ENCODE measurements at regions not wholly inside any gene's neighbourhood (a gene's known extent, or its start where the extent isn't known, plus 50 kb on each side); places are given as distances from the start of the nearest gene placed in this dataset.

DNA sequence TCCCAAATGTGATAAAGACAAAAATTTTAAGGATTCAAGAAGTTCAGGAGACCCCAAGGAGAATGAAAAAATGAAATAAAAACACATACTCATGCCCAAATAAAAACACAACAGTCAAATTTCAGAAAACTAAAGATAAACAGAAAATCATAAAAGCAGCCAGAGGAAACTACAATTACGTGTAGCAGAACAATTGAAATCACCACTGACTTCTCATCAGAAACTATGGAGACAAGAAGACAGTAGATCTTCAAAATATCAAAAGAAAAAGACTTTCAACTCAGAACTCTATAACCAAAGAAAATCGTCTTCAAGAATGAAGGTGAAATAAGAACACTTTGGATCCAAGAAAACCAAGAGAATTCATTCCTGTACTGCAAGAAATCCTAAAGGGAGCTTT, 54.9 kb downstream of the DIO3 start:
- no peaks in the 10 kb centered on the region for H3K36me3 Mint-ChIP-seq
- H3K4me3 Mint-ChIP-seq = no peak overlapping the region
- H3K9me3 Mint-ChIP-seq = no peaks in the 10 kb centered on the region
- H3K27me3 Mint-ChIP-seq = peaks cover 7% of the 10 kb centered on the region
- H3K27ac Mint-ChIP-seq = no peak overlapping the region
- H3K4me1 Mint-ChIP-seq = no peaks in the 10 kb centered on the region

DNA sequence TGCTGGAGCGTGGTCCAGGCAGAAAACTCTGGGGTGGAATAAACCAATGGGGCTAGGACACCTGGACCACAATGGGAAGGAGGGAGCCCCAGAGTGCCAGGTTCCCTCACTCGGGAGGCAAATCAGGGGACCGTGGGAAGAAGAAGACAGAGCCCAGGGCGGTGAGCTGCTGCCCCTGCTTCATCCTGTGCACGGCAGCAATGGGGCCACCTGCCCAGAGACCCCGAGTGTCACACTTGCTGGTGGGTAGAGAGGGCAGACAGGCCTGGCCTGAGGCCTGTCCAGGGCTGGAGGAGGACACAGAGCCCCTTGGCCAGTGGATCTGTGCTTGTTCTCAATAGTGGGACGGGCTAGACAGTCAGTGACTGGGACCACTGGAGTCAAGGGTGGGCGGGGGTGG, 58.2 kb downstream of the DIO3 start:
- H3K4me1 Mint-ChIP-seq = no peaks in the 10 kb centered on the region
- H3K36me3 Mint-ChIP-seq = no peaks in the 10 kb centered on the region
- H3K4me3 Mint-ChIP-seq = no peak overlapping the region
- no peaks in the 10 kb centered on the region for H3K9me3 Mint-ChIP-seq
- H3K27me3 Mint-ChIP-seq = peaks cover 4% of the 10 kb centered on the region
- no peak overlapping the region for H3K27ac Mint-ChIP-seq

GRCh38 chr14:101620031-101620788, 58.9 kb downstream of the DIO3 start:
- no peak overlapping the region for H3K27ac Mint-ChIP-seq
- H3K4me1 Mint-ChIP-seq = no peaks in the 10 kb centered on the region
- H3K9me3 Mint-ChIP-seq = no peaks in the 10 kb centered on the region
- H3K36me3 Mint-ChIP-seq = no peaks in the 10 kb centered on the region
- H3K4me3 Mint-ChIP-seq = no peak overlapping the region
- peaks cover 4% of the 10 kb centered on the region for H3K27me3 Mint-ChIP-seq

- Mint-ChIP-seq H3K9me3 (no peaks in the 10 kb centered on the region), H3K27me3 (peaks cover 2% of the 10 kb centered on the region), H3K27ac (no peak overlapping the region), H3K36me3 (no peaks in the 10 kb centered on the region), H3K4me3 (no peak overlapping the region), H3K4me1 (no peaks in the 10 kb centered on the region)
These were observed 59.8 kb downstream of the DIO3 start for GRCh38 chr14:101620821-101621785.

DNA sequence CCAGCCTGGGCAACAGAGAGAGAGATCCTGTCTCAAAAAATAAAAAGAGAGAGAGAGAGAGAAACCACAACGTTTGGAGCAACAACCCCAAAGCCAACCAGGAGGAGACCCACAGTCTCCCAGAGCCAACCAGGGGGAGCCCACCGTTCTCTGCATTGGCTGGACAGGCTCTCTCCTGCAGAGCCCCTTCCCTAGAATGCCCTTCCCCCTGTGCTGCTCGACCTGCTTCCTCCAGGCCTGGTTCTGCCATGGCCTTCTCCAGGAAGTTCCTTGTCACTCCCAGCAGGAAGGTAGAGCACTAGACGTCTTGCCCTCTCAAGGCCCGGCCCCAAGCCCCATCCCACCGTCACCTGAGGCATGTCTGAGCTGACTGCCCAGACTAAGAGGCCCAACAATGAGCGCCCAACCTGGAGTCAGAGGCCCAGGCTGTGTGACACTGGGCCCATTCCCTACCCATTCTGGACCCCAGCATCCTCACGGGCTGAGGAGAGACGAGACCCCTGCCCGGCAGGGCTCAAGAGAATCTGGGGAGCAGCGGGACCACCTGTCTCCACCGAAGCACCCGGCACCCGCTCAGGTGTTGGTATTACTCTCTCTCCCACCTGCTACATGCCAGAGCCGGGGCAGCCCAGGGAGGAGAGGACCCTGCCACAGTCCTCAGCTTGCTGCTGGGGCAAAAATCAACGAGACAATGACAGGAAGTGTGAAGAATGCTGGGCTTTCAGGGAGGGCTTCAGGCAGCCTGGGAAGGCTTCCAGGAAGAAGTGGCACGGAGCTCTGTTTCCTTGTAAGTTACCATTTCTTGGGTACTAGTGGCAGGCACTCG, 61.2 kb downstream of the DIO3 start:
- Mint-ChIP-seq H3K27me3 (no peaks in the 10 kb centered on the region), H3K36me3 (no peaks in the 10 kb centered on the region), H3K9me3 (no peaks in the 10 kb centered on the region), H3K4me3 (no peak overlapping the region), H3K27ac (no peak overlapping the region), H3K4me1 (no peaks in the 10 kb centered on the region)

DNA sequence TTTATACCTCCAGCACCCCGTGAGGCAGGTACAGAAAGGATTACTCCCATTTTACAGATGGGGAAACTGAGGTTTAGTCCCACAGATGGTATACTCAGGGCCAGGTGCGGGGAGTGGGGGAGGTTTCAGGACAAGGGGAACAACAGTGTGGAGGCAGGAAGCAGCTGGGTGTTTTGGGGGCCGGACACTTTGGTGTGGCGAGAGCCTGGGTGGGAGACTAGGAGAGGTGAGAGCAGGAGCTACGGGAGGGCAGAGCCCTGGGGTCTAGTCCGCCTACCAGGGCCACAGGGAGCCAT, 61.7 kb downstream of the DIO3 start:
- H3K4me3 Mint-ChIP-seq = no peak overlapping the region
- no peak overlapping the region for H3K27ac Mint-ChIP-seq
- no peaks in the 10 kb centered on the region for H3K36me3 Mint-ChIP-seq
- H3K4me1 Mint-ChIP-seq = peaks cover 3% of the 10 kb centered on the region
- no peaks in the 10 kb centered on the region for H3K27me3 Mint-ChIP-seq
- no peaks in the 10 kb centered on the region for H3K9me3 Mint-ChIP-seq

- H3K27ac Mint-ChIP-seq = no peak overlapping the region
- H3K4me1 Mint-ChIP-seq = peaks cover 6% of the 10 kb centered on the region
- no peaks in the 10 kb centered on the region for H3K27me3 Mint-ChIP-seq
- no peak overlapping the region for H3K4me3 Mint-ChIP-seq
- H3K36me3 Mint-ChIP-seq = no peaks in the 10 kb centered on the region
- H3K9me3 Mint-ChIP-seq = no peaks in the 10 kb centered on the region
These were observed 62.6 kb downstream of the DIO3 start for GRCh38 chr14:101623685-101624444.

DNA sequence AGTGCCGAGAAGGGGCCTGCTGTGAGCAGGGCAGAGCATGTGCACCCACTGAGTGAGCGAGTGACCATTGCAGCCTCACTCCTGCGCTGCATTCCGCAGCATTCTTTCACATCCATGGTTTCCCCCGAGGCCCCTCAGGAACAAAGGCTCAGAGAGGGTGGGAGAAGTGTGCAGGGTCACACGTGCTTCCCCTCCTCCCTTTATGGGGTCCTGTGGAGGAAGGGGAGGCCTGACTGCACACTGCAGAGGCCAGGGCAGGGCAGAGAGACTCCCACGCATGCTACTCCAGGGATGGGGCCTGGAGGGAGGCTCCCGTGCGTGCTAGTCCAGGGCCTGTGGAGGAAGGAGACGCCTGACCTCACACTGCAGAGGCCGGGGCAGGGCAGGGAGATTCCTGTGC, 63.2 kb downstream of the DIO3 start:
- Mint-ChIP-seq H3K4me3 (no peak overlapping the region), H3K27ac (no peak overlapping the region), H3K36me3 (no peaks in the 10 kb centered on the region), H3K9me3 (no peaks in the 10 kb centered on the region), H3K27me3 (no peaks in the 10 kb centered on the region), H3K4me1 (peaks cover 6% of the 10 kb centered on the region)

GRCh38 chr14:101625336-101626097, 64.2 kb downstream of the DIO3 start:
- no peaks in the 10 kb centered on the region for H3K27me3 Mint-ChIP-seq
- peaks cover 6% of the 10 kb centered on the region for H3K4me1 Mint-ChIP-seq
- no peaks in the 10 kb centered on the region for H3K36me3 Mint-ChIP-seq
- no peaks in the 10 kb centered on the region for H3K9me3 Mint-ChIP-seq
- no peak overlapping the region for H3K4me3 Mint-ChIP-seq
- H3K27ac Mint-ChIP-seq = no peak overlapping the region

GRCh38 chr14:101626331-101626730, 65.0 kb downstream of the DIO3 start:
- Mint-ChIP-seq H3K36me3 (no peaks in the 10 kb centered on the region), H3K4me1 (peaks cover 6% of the 10 kb centered on the region), H3K27me3 (no peaks in the 10 kb centered on the region), H3K4me3 (no peak overlapping the region), H3K9me3 (no peaks in the 10 kb centered on the region), H3K27ac (no peak overlapping the region)

GRCh38 chr14:101627915-101628262, 66.6 kb downstream of the DIO3 start:
- Mint-ChIP-seq H3K4me3 (no peak overlapping the region), H3K36me3 (no peaks in the 10 kb centered on the region), H3K4me1 (peaks cover 6% of the 10 kb centered on the region), H3K27me3 (no peaks in the 10 kb centered on the region), H3K27ac (no peak overlapping the region), H3K9me3 (no peaks in the 10 kb centered on the region)

DNA sequence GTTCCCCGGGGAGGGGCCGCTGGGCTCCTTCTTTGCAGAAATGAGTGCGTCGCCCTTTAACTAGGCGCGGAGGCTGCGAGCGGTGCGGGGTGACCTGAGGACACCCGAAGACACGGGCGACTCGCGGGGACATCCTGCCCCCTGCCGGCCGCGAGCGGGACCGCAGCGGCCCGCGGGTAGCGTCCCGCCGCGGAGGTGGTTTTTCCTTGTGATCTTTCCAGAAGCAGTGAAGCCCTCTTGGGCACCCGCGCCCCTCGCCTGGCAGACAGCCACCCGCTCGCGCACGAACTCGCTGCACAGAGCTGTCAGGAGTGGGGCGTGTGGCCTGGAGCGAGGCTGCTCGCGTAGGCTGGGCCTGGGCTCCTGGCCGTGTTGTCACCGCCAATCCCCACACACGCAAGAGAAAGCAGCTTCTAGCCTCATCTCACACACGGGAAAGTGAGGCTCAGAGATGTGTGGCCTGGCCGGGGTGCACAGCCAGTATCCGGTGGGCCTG, 67.2 kb downstream of the DIO3 start:
- H3K27me3 Mint-ChIP-seq = no peaks in the 10 kb centered on the region
- H3K4me3 Mint-ChIP-seq = peak overlapping the region; percentile 19
- H3K4me1 Mint-ChIP-seq = peaks cover 6% of the 10 kb centered on the region
- no peak overlapping the region for H3K27ac Mint-ChIP-seq
- H3K36me3 Mint-ChIP-seq = no peaks in the 10 kb centered on the region
- H3K9me3 Mint-ChIP-seq = no peaks in the 10 kb centered on the region

- Mint-ChIP-seq H3K27me3 (no peaks in the 10 kb centered on the region), H3K9me3 (no peaks in the 10 kb centered on the region), H3K4me3 (no peak overlapping the region), H3K4me1 (peaks cover 6% of the 10 kb centered on the region), H3K36me3 (no peaks in the 10 kb centered on the region), H3K27ac (no peak overlapping the region)
These were observed 67.7 kb downstream of the DIO3 start for GRCh38 chr14:101628975-101629374.

GRCh38 chr14:101630056-101630965, 69.0 kb downstream of the DIO3 start:
- H3K4me1 Mint-ChIP-seq = peaks cover 6% of the 10 kb centered on the region
- H3K9me3 Mint-ChIP-seq = no peaks in the 10 kb centered on the region
- H3K4me3 Mint-ChIP-seq = no peak overlapping the region
- no peak overlapping the region for H3K27ac Mint-ChIP-seq
- H3K36me3 Mint-ChIP-seq = no peaks in the 10 kb centered on the region
- H3K27me3 Mint-ChIP-seq = peaks cover 1% of the 10 kb centered on the region
